Embryonic facial prominence (tissue), 1 donor: ENCODE measurements at regions not wholly inside any gene's neighbourhood (a gene's known extent, or its start where the extent isn't known, plus 50 kb on each side); places are given as distances from the start of the nearest gene placed in this dataset.

Experiments
- DNase-seq: peaks from one replicate; pipeline ENCODE4 v3.0.0-alpha.2; 2016; ENCODE audit errors: extremely low spot score

- no peak for DNase-seq
Measured at GRCh38 chr13:47621931-47622330, 379.1 kb downstream of the SUCLA2 start.

- no peak for DNase-seq
Measured at GRCh38 chr13:47611664-47612288, 389.3 kb downstream of the SUCLA2 start.

- no peak for DNase-seq
Measured at GRCh38 chr13:47610687-47611086, 390.4 kb downstream of the SUCLA2 start.

- no peak for DNase-seq
Measured at GRCh38 chr13:47603365-47603764, 397.7 kb downstream of the SUCLA2 start.

- no peak for DNase-seq
Measured at GRCh38 chr13:47598340-47598911, 402.6 kb downstream of the SUCLA2 start.

- DNase-seq, result no peak
Measured at GRCh38 chr13:47594833-47595232, 406.2 kb downstream of the SUCLA2 start.

GRCh38 chr13:47592256-47592655 is 408.8 kb downstream of the SUCLA2 start:
- no peak for DNase-seq

GRCh38 chr13:47588676-47589075 is 412.4 kb downstream of the SUCLA2 start:
- no peak for DNase-seq

- no peak for DNase-seq
Measured at GRCh38 chr13:47572375-47572774, 428.7 kb downstream of the SUCLA2 start.

- DNase-seq, result no peak
Measured at GRCh38 chr13:47564041-47564440, 437.0 kb downstream of the SUCLA2 start.

- no peak for DNase-seq
Measured at GRCh38 chr13:47556703-47557102, 444.4 kb downstream of the SUCLA2 start.

GRCh38 chr13:47555235-47555634 is 445.8 kb downstream of the SUCLA2 start:
- DNase-seq, result no peak

- DNase-seq, result no peak
Measured at GRCh38 chr13:47553329-47553977, 447.6 kb downstream of the SUCLA2 start.

- DNase-seq, result no peak
Measured at GRCh38 chr13:47549219-47549752, 451.8 kb downstream of the SUCLA2 start.

- no peak for DNase-seq
Measured at GRCh38 chr13:47548294-47548840, 452.7 kb downstream of the SUCLA2 start.

GRCh38 chr13:47546391-47547225 is 454.5 kb downstream of the SUCLA2 start:
- DNase-seq, result no peak

- no peak for DNase-seq
Measured at GRCh38 chr13:47545201-47546024, 455.7 kb downstream of the SUCLA2 start.

GRCh38 chr13:47539317-47539716 is 461.8 kb downstream of the SUCLA2 start:
- DNase-seq, result no peak

GRCh38 chr13:47523771-47524170 is 477.3 kb downstream of the SUCLA2 start:
- DNase-seq, result no peak

GRCh38 chr13:47521890-47522487 is 479.1 kb downstream of the SUCLA2 start:
- DNase-seq, result no peak

- no peak for DNase-seq
Measured at GRCh38 chr13:47519626-47520025, 481.4 kb downstream of the SUCLA2 start.
